Putamen (tissue), 1 donor: ENCODE measurements at regions not wholly inside any gene's neighbourhood (a gene's known extent, or its start where the extent isn't known, plus 50 kb on each side); places are given as distances from the start of the nearest gene placed in this dataset.
A peak's percentile ranks its signal among the peaks of the same experiment; 100 is the strongest.

Experiments
- DNase-seq: peaks from one replicate; pipeline ENCODE4 v3.0.0-alpha.2; 2016; ENCODE audit warnings: low spot score

- DNase-seq = no peak
Observed at GRCh38 chr3:168889666-168890065, 773.8 kb downstream of the MECOM start.

GRCh38 chr3:168888781-168889180 is 774.7 kb downstream of the MECOM start:
- no peak for DNase-seq

- DNase-seq = no peak
Observed at GRCh38 chr3:168885028-168885427, 778.5 kb downstream of the MECOM start.

GRCh38 chr3:168884353-168884903 is 779.1 kb downstream of the MECOM start:
- DNase-seq = no peak

- DNase-seq = no peak
Observed at GRCh38 chr3:168883145-168883544, 780.4 kb downstream of the MECOM start.

GRCh38 chr3:168881804-168882203 is 781.7 kb downstream of the MECOM start:
- DNase-seq = no peak

GRCh38 chr3:168878655-168879054 is 782.9 kb upstream of the GOLIM4 start:
- DNase-seq = no peak

- DNase-seq = no peak
Observed at GRCh38 chr3:168877899-168878298, 782.2 kb upstream of the GOLIM4 start.

GRCh38 chr3:168876346-168877035 is 780.8 kb upstream of the GOLIM4 start:
- no peak for DNase-seq

GRCh38 chr3:168872826-168873225 is 777.1 kb upstream of the GOLIM4 start:
- no peak for DNase-seq

GRCh38 chr3:168870892-168871291 is 775.2 kb upstream of the GOLIM4 start:
- DNase-seq = no peak

- DNase-seq = no peak
Observed at GRCh38 chr3:168865022-168865551, 769.4 kb upstream of the GOLIM4 start.

GRCh38 chr3:168864107-168865021 is 768.6 kb upstream of the GOLIM4 start:
- no peak for DNase-seq

GRCh38 chr3:168863561-168863960 is 767.8 kb upstream of the GOLIM4 start:
- no peak for DNase-seq

- DNase-seq = no peak
Observed at GRCh38 chr3:168862466-168862865, 766.7 kb upstream of the GOLIM4 start.

GRCh38 chr3:168860592-168860991 is 764.9 kb upstream of the GOLIM4 start:
- DNase-seq = no peak

GRCh38 chr3:168860028-168860427 is 764.3 kb upstream of the GOLIM4 start:
- no peak for DNase-seq

- no peak for DNase-seq
Observed at GRCh38 chr3:168859574-168859973, 763.9 kb upstream of the GOLIM4 start.

GRCh38 chr3:168859143-168859542 is 763.4 kb upstream of the GOLIM4 start:
- no peak for DNase-seq

- DNase-seq = no peak
Observed at GRCh38 chr3:168858327-168858726, 762.6 kb upstream of the GOLIM4 start.

GRCh38 chr3:168850109-168850508 is 754.4 kb upstream of the GOLIM4 start:
- DNase-seq = no peak

GRCh38 chr3:168847291-168847883 is 751.7 kb upstream of the GOLIM4 start:
- DNase-seq = peak; percentile 56
